ENCODE measurements at regions not wholly inside any gene's neighbourhood (a gene's known extent, or its start where the extent isn't known, plus 50 kb on each side); places are given as distances from the start of the nearest gene placed in this dataset.

GRCh38 chr11:8793114-8793777, 110.7 kb downstream of the RPL27A start:
- no peak overlapping the region for H2BK15ac ChIP-seq (ENCODE audit: low read depth, poor library complexity, severe bottlenecking)
- no peak overlapping the region for H3K14ac ChIP-seq (ENCODE audit: low read length in 2 of 2)
- no peak overlapping the region for H4K8ac ChIP-seq (ENCODE audit: low read length)
- no peak overlapping the region for H4K91ac ChIP-seq (ENCODE audit: low read length)
- WGBS: 72% methylated on average over 3 of the region's 4 CpGs
- H3K27me3 ChIP-seq (ENCODE audit: control insufficient read depth in 1 of 2, insufficient read depth in 1 of 2, low read length in 2 of 2): no peaks in the 10 kb centered on the region
- H3K9me3 ChIP-seq (ENCODE audit: control insufficient read depth, low read length): no peaks in the 10 kb centered on the region
- no peak overlapping the region for H3K9ac ChIP-seq (ENCODE audit: low read length)
- no peak overlapping the region for H3K4me3 ChIP-seq (ENCODE audit: insufficient read depth in 1 of 2, low read depth in 1 of 2, low read length in 2 of 2)
- no peak overlapping the region for H3K23ac ChIP-seq (ENCODE audit: low read length in 2 of 2)
- no peak overlapping the region for H3K18ac ChIP-seq (ENCODE audit: low read depth in 1 of 2, low read length in 2 of 2)
- no peak overlapping the region for H3K4me2 ChIP-seq (ENCODE audit: low read length, poor library complexity, severe bottlenecking)
- H3K36me3 ChIP-seq (ENCODE audit: control insufficient read depth in 1 of 2, insufficient read depth in 2 of 2, low read depth in 1 of 2, low read length in 2 of 2): peaks cover 5 to 31% of the 10 kb centered on the region in 2 experiments
- no peak overlapping the region for H2BK5ac ChIP-seq (ENCODE audit: low read depth, low read length, poor library complexity, severe bottlenecking)
- DNase-seq: peak; percentile 60
- H2AK5ac ChIP-seq (ENCODE audit: low read length, severe bottlenecking): no peak overlapping the region
- H3K4me1 ChIP-seq (ENCODE audit: control insufficient read depth, insufficient read depth, low read depth, low read length): peaks cover 2% of the 10 kb centered on the region
- no peak overlapping the region for H3K4ac ChIP-seq (ENCODE audit: low read depth in 1 of 2, low read length in 2 of 2)
- peaks cover 35% of the 10 kb centered on the region for H3K79me1 ChIP-seq (replicated peaks; ENCODE audit: low read length, poor library complexity, severe bottlenecking)
- no peak overlapping the region for H2AFZ ChIP-seq (ENCODE audit: low read depth, low read length)
- H3K27ac ChIP-seq (ENCODE audit: low read length, poor library complexity, severe bottlenecking): no peak overlapping the region
- H2BK120ac ChIP-seq (ENCODE audit: low read depth, low read length): no peak overlapping the region
- H2BK12ac ChIP-seq (ENCODE audit: low read length in 2 of 2): no peak overlapping the region

GRCh38 chr11:8794126-8794525, 111.5 kb downstream of the RPL27A start:
- no peak overlapping the region for H2BK120ac ChIP-seq (ENCODE audit: low read depth, low read length)
- H3K23ac ChIP-seq (ENCODE audit: low read length in 2 of 2): no peak overlapping the region
- 88% methylated on average over 5 of the region's 6 CpGs for WGBS
- H2AFZ ChIP-seq (ENCODE audit: low read depth, low read length): no peak overlapping the region
- DNase-seq: no peak
- H2AK5ac ChIP-seq (ENCODE audit: low read length, severe bottlenecking): no peak overlapping the region
- H4K91ac ChIP-seq (ENCODE audit: low read length): no peak overlapping the region
- no peak overlapping the region for H3K27ac ChIP-seq (ENCODE audit: low read length, poor library complexity, severe bottlenecking)
- no peaks in the 10 kb centered on the region for H3K9me3 ChIP-seq (ENCODE audit: control insufficient read depth, low read length)
- peaks cover 5 to 36% of the 10 kb centered on the region in 2 experiments for H3K36me3 ChIP-seq (ENCODE audit: control insufficient read depth in 1 of 2, insufficient read depth in 2 of 2, low read depth in 1 of 2, low read length in 2 of 2)
- H4K8ac ChIP-seq (ENCODE audit: low read length): no peak overlapping the region
- H2BK12ac ChIP-seq (ENCODE audit: low read length in 2 of 2): no peak overlapping the region
- H3K4me3 ChIP-seq (ENCODE audit: insufficient read depth in 1 of 2, low read depth in 1 of 2, low read length in 2 of 2): no peak overlapping the region
- peaks cover 2% of the 10 kb centered on the region for H3K4me1 ChIP-seq (ENCODE audit: control insufficient read depth, insufficient read depth, low read depth, low read length)
- no peak overlapping the region for H2BK15ac ChIP-seq (ENCODE audit: low read depth, poor library complexity, severe bottlenecking)
- H3K4ac ChIP-seq (ENCODE audit: low read depth in 1 of 2, low read length in 2 of 2): no peak overlapping the region
- no peak overlapping the region for H3K4me2 ChIP-seq (ENCODE audit: low read length, poor library complexity, severe bottlenecking)
- H2BK5ac ChIP-seq (ENCODE audit: low read depth, low read length, poor library complexity, severe bottlenecking): no peak overlapping the region
- H3K9ac ChIP-seq (ENCODE audit: low read length): no peak overlapping the region
- H3K18ac ChIP-seq (ENCODE audit: low read depth in 1 of 2, low read length in 2 of 2): no peak overlapping the region
- peaks cover 36% of the 10 kb centered on the region for H3K79me1 ChIP-seq (replicated peaks; ENCODE audit: low read length, poor library complexity, severe bottlenecking)
- no peaks in the 10 kb centered on the region for H3K27me3 ChIP-seq (ENCODE audit: control insufficient read depth in 1 of 2, insufficient read depth in 1 of 2, low read length in 2 of 2)
- H3K14ac ChIP-seq (ENCODE audit: low read length in 2 of 2): no peak overlapping the region

DNA sequence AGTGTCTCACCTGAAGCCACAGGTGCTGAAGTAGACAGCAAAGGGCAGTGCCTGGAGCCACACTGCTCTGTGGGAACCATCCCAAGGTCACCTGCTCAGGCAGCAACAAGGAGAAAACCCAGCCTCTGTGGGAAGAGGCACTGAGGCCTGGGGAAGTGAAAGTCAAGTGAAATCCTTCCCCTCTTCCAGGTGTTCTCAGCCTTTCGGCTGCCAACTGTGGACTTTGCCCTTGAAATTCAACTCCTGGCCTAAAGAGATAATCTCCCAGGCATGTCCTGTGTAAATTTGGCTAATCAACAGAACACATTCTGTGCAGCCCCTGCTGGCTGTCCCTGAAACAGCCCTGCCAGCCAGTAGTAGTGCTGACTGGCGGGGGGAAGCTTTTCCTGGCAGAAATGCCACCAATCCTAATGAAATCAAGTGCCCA, 112.1 kb downstream of the RPL27A start:
- Histone ChIP-seq H3K18ac (ENCODE audit: low read depth in 1 of 2, low read length in 2 of 2) (peak overlapping the region in 1 of 2 experiments; percentile 11), H3K4me3 (ENCODE audit: insufficient read depth in 1 of 2, low read depth in 1 of 2, low read length in 2 of 2) (no peak overlapping the region), H3K79me1 (replicated peaks; ENCODE audit: low read length, poor library complexity, severe bottlenecking) (peaks cover 37% of the 10 kb centered on the region), H3K9ac (ENCODE audit: low read length) (no peak overlapping the region), H2AFZ (ENCODE audit: low read depth, low read length) (no peak overlapping the region), H2BK120ac (ENCODE audit: low read depth, low read length) (no peak overlapping the region), H3K27ac (ENCODE audit: low read length, poor library complexity, severe bottlenecking) (no peak overlapping the region), H3K4me1 (ENCODE audit: control insufficient read depth, insufficient read depth, low read depth, low read length) (peaks cover 1% of the 10 kb centered on the region), H4K8ac (ENCODE audit: low read length) (no peak overlapping the region), H2BK12ac (ENCODE audit: low read length in 2 of 2) (no peak overlapping the region), H3K36me3 (ENCODE audit: control insufficient read depth in 1 of 2, insufficient read depth in 2 of 2, low read depth in 1 of 2, low read length in 2 of 2) (peaks cover 7 to 42% of the 10 kb centered on the region in 2 experiments), H3K14ac (ENCODE audit: low read length in 2 of 2) (no peak overlapping the region), H3K4ac (ENCODE audit: low read depth in 1 of 2, low read length in 2 of 2) (no peak overlapping the region), H3K4me2 (ENCODE audit: low read length, poor library complexity, severe bottlenecking) (no peak overlapping the region), H3K27me3 (ENCODE audit: control insufficient read depth in 1 of 2, insufficient read depth in 1 of 2, low read length in 2 of 2) (no peaks in the 10 kb centered on the region), H3K23ac (ENCODE audit: low read length in 2 of 2) (peak overlapping the region in 1 of 2 experiments; percentile 35), H4K91ac (ENCODE audit: low read length) (no peak overlapping the region), H2BK15ac (ENCODE audit: low read depth, poor library complexity, severe bottlenecking) (no peak overlapping the region), H2BK5ac (ENCODE audit: low read depth, low read length, poor library complexity, severe bottlenecking) (no peak overlapping the region), H2AK5ac (ENCODE audit: low read length, severe bottlenecking) (no peak overlapping the region), H3K9me3 (ENCODE audit: control insufficient read depth, low read length) (no peaks in the 10 kb centered on the region)
- 94% methylated on average over 2 of the region's 2 CpGs for WGBS
- DNase-seq: no peak

DNA sequence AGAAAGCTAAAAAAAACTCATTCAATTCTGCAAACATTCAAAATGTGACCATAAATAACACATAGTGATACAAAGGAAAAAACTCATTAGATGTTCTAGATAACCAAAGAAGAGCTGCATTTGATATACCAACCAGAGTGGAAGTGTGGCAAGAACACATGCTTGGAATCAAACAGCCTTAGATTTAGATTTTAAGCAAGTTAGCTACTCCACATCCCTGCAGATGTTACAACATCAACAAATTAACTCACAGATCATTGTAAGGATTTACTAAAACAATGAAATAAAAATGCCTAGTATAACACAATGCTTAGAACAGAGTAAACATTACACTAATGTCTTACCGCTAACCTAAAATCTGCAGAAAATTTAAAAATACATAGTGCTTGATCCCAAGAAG, 114.0 kb upstream of the AKIP1 start:
- 0% methylated on average over 1 of the region's 1 CpG for WGBS
- Histone ChIP-seq H4K91ac (ENCODE audit: low read length) (no peak overlapping the region), H3K14ac (ENCODE audit: low read length in 2 of 2) (no peak overlapping the region), H3K4me1 (ENCODE audit: control insufficient read depth, insufficient read depth, low read depth, low read length) (no peaks in the 10 kb centered on the region), H3K27me3 (ENCODE audit: control insufficient read depth in 1 of 2, insufficient read depth in 1 of 2, low read length in 2 of 2) (no peaks in the 10 kb centered on the region), H2BK5ac (ENCODE audit: low read depth, low read length, poor library complexity, severe bottlenecking) (no peak overlapping the region), H2BK12ac (ENCODE audit: low read length in 2 of 2) (no peak overlapping the region), H4K8ac (ENCODE audit: low read length) (no peak overlapping the region), H3K18ac (ENCODE audit: low read depth in 1 of 2, low read length in 2 of 2) (no peak overlapping the region), H3K27ac (ENCODE audit: low read length, poor library complexity, severe bottlenecking) (no peak overlapping the region), H3K9me3 (ENCODE audit: control insufficient read depth, low read length) (no peaks in the 10 kb centered on the region), H3K79me1 (replicated peaks; ENCODE audit: low read length, poor library complexity, severe bottlenecking) (peaks cover 45% of the 10 kb centered on the region), H3K4me3 (ENCODE audit: insufficient read depth in 1 of 2, low read depth in 1 of 2, low read length in 2 of 2) (no peak overlapping the region), H3K4me2 (ENCODE audit: low read length, poor library complexity, severe bottlenecking) (no peak overlapping the region), H3K9ac (ENCODE audit: low read length) (no peak overlapping the region), H2BK15ac (ENCODE audit: low read depth, poor library complexity, severe bottlenecking) (no peak overlapping the region), H2AFZ (ENCODE audit: low read depth, low read length) (no peak overlapping the region), H3K23ac (ENCODE audit: low read length in 2 of 2) (no peak overlapping the region), H3K36me3 (ENCODE audit: control insufficient read depth in 1 of 2, insufficient read depth in 2 of 2, low read depth in 1 of 2, low read length in 2 of 2) (peaks cover 13 to 55% of the 10 kb centered on the region in 2 experiments), H2BK120ac (ENCODE audit: low read depth, low read length) (no peak overlapping the region), H3K4ac (ENCODE audit: low read depth in 1 of 2, low read length in 2 of 2) (no peak overlapping the region), H2AK5ac (ENCODE audit: low read length, severe bottlenecking) (no peak overlapping the region)
- DNase-seq: no peak
